ENCODE measurements at regions not wholly inside any gene's neighbourhood (a gene's known extent, or its start where the extent isn't known, plus 50 kb on each side); places are given as distances from the start of the nearest gene placed in this dataset.

DNA sequence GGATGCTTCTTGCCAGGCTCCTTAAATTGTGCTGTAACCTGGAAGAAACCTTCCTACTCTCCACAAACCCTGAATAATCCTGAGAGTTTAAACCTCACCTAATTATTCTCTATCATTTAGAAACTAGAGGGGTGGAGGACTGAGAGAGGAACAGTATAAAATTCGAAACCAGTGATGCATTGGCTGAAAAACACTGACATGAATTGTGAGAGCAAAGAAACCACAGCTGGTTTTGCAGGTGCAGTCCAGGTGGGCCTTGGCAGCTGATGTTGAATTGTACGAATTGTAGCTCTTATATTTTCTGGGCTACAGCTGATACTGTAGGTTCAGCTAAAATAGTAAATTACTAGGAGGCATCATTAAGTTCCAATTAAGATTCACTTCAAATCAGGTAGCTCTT is 227.0 kb upstream of the SLITRK5 start:
- TF ChIP-seq, protein P1, sequence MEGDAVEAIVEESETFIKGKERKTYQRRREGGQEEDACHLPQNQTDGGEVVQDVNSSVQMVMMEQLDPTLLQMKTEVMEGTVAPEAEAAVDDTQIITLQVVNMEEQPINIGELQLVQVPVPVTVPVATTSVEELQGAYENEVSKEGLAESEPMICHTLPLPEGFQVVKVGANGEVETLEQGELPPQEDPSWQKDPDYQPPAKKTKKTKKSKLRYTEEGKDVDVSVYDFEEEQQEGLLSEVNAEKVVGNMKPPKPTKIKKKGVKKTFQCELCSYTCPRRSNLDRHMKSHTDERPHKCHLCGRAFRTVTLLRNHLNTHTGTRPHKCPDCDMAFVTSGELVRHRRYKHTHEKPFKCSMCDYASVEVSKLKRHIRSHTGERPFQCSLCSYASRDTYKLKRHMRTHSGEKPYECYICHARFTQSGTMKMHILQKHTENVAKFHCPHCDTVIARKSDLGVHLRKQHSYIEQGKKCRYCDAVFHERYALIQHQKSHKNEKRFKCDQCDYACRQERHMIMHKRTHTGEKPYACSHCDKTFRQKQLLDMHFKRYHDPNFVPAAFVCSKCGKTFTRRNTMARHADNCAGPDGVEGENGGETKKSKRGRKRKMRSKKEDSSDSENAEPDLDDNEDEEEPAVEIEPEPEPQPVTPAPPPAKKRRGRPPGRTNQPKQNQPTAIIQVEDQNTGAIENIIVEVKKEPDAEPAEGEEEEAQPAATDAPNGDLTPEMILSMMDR (IDR thresholded peaks at IDR 0.05; ENCODE audit: low read depth, low read length) = no peak
- ChIA-PET POLR2A (no interaction called here), CTCF (no interaction called here)
- Histone ChIP-seq H3K27ac (ENCODE audit: low read depth, low read length) (no peak overlapping the region), H3K27me3 (ENCODE audit: control insufficient read depth, insufficient read depth, low read length) (no peaks in the 10 kb centered on the region), H3K9me3 (ENCODE audit: control insufficient read depth, insufficient read depth, low read length) (no peaks in the 10 kb centered on the region), H3K4me3 (ENCODE audit: low read depth, low read length) (no peak overlapping the region)
- no peak for DNase-seq (ENCODE audit: low read depth, low spot score)

DNA sequence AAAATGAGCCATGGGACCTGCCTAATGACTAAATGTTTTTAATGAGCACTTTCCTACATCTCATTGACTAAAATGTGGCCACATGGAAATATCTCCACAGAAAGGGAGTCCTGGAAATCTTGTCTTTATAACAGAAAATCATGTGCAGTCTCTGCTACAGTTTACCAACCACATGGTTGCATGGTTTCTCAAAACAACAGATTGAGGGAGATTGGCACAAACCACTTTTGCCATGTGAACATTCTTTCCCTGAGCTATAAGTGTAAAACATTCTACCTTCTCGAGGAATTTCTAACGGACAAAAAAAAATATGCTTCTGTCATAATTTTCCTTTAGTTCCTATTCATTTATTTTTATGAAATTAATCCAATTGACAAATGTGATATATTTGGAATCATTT is 218.9 kb upstream of the SLITRK5 start:
- no peaks in the 10 kb centered on the region for H3K27me3 ChIP-seq (ENCODE audit: control insufficient read depth, insufficient read depth, low read length)
- TF ChIP-seq, protein P1 (IDR thresholded peaks at IDR 0.05; ENCODE audit: low read depth, low read length) = no peak
- no peaks in the 10 kb centered on the region for H3K9me3 ChIP-seq (ENCODE audit: control insufficient read depth, insufficient read depth, low read length)
- H3K4me3 ChIP-seq (ENCODE audit: low read depth, low read length) = no peak overlapping the region
- DNase-seq (ENCODE audit: low read depth, low spot score) = no peak
- ChIA-PET CTCF (no interaction called here), POLR2A (no interaction called here)
- H3K27ac ChIP-seq (ENCODE audit: low read depth, low read length) = no peak overlapping the region

- Histone ChIP-seq H3K9me3 (ENCODE audit: control insufficient read depth, insufficient read depth, low read length) (no peaks in the 10 kb centered on the region), H3K27ac (ENCODE audit: low read depth, low read length) (no peak overlapping the region), H3K4me3 (ENCODE audit: low read depth, low read length) (no peak overlapping the region), H3K27me3 (ENCODE audit: control insufficient read depth, insufficient read depth, low read length) (no peaks in the 10 kb centered on the region)
- TF ChIP-seq, protein P1 (IDR thresholded peaks at IDR 0.05; ENCODE audit: low read depth, low read length) = no peak
- POLR2A ChIA-PET = no interaction called here
- CTCF ChIA-PET = no interaction called here
- no peak for DNase-seq (ENCODE audit: low read depth, low spot score)
These were observed 217.9 kb upstream of the SLITRK5 start for GRCh38 chr13:87453244-87453643.

DNA sequence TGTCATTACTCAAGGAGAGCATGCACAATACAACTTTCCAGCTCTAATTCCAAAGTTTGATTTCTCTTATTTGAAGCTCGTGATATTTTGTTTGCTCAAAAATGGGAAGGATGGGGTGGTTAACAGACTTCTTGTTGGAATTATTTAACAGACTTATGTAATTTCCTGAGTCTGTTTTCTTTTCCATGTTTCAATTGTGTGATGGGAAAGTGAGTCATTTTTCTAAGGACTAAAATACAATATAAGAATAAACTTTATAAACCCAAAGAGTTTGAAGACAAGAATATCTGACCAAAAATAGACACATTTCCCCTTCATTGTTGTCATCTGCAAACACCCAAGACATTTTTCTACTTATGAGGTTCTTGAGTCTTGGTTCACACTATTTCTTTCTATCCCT is 211.8 kb upstream of the SLITRK5 start:
- POLR2A ChIA-PET = no interaction called here
- Histone ChIP-seq H3K9me3 (ENCODE audit: control insufficient read depth, insufficient read depth, low read length) (no peaks in the 10 kb centered on the region), H3K4me3 (ENCODE audit: low read depth, low read length) (no peak overlapping the region), H3K27me3 (ENCODE audit: control insufficient read depth, insufficient read depth, low read length) (no peaks in the 10 kb centered on the region), H3K27ac (ENCODE audit: low read depth, low read length) (no peak overlapping the region)
- no peak for DNase-seq (ENCODE audit: low read depth, low spot score)
- CTCF ChIA-PET = no interaction called here
- TF ChIP-seq, protein P1 (IDR thresholded peaks at IDR 0.05; ENCODE audit: low read depth, low read length) = no peak

DNA sequence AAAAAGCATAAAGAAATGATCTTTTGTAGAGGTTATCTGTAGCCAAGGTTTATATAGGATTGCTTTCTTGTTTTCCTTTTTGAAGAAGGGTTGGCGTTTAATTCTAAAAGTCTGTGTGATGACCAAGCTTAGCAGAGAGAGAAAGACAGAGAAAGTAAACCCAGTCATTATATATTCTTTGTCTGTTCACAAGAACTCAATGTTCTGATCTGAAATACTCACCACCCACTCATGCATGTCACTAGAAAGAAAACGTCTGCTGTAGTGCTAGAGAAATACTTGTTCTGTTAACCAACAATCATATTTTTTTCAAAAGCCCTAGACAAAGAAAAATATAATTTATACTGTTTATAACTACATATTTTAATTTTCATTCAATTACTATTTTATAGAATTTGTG is 173.7 kb upstream of the SLITRK5 start:
- Histone ChIP-seq H3K9me3 (ENCODE audit: control insufficient read depth, insufficient read depth, low read length) (0 out of 2 replicates have a peak, but pooled peaks cover 5% of the 10 kb centered on the region), H3K27me3 (ENCODE audit: control insufficient read depth, insufficient read depth, low read length) (no peaks in the 10 kb centered on the region), H3K4me3 (ENCODE audit: low read depth, low read length) (no peak overlapping the region), H3K27ac (ENCODE audit: low read depth, low read length) (no peak overlapping the region)
- CTCF ChIA-PET = no interaction called here
- DNase-seq (ENCODE audit: low read depth, low spot score) = no peak
- POLR2A ChIA-PET = no interaction called here
- TF ChIP-seq, protein P1 (IDR thresholded peaks at IDR 0.05; ENCODE audit: low read depth, low read length) = no peak
